Adrenal gland (tissue), 9 donors: ENCODE measurements at regions not wholly inside any gene's neighbourhood (a gene's known extent, or its start where the extent isn't known, plus 50 kb on each side); places are given as distances from the start of the nearest gene placed in this dataset.

Experiments used
- DNase-seq, 7 donors: peaks; one replicate each; pipeline ENCODE4 v3.0.0-alpha.2; 2019 to 2020
- H3K27ac ChIP-seq, 5 donors: fragments of 200-600 bp; sonication (generic) in 4 of 5; 1 replicate in 3 of 5; 2 replicates in 2 of 5; pipeline versions ENCODE4 v1.5.1 to v1.8.0; 2016 to 2020; ENCODE audit warnings: mild to moderate bottlenecking in 1 of 5
- H3K27me3 ChIP-seq: fragments of 200-600 bp; 2 replicates; pipeline ENCODE4 v1.8.0; 2021
- H3K36me3 ChIP-seq, 2 donors: fragments of 200-600 bp; replicated peaks in 1 of 2; 1 replicate in 1 of 2; 2 replicates in 1 of 2; pipeline versions ENCODE4 v1.5.1 to v1.8.0; 2018 to 2022
- H3K4me1 ChIP-seq, 2 donors: fragments of 200-600 bp; replicated peaks in 1 of 2; 1 replicate in 1 of 2; 2 replicates in 1 of 2; pipeline versions ENCODE4 v1.5.1 to v1.8.0; 2018 to 2021
- H3K4me3 ChIP-seq, 4 donors: fragments of 200-600 bp; sonication (generic) in 3 of 4; one replicate each; pipeline ENCODE4 v1.5.1; 2016 to 2018
- H3K9me3 ChIP-seq, 3 donors: fragments of 200-600 bp; sonication (generic) in 1 of 3; replicated peaks in 1 of 3; 1 replicate in 2 of 3; 2 replicates in 1 of 3; pipeline versions ENCODE4 v1.5.1 to v1.8.0; 2016 to 2021
- POLR2A ChIP-seq, 2 donors: fragments of 450-650 bp; IDR thresholded peaks; one replicate each; pipeline ENCODE4 v1.6.1; 2017; ENCODE audit warnings: antibody characterized with exemption in 2 of 2, mild to moderate bottlenecking in 2 of 2, moderate library complexity in 1 of 2
- WGBS, 4 donors: extraction: QIAGEN DNeasy Blood & Tissue Kit in 2 of 4; methylation state at CpG; one replicate each; pipeline versions ENCODE4 v1.1.5 to v1.1.7; 2013 to 2017; 5-methylcytosine and 5-hydroxymethylcytosine counted together
- intact Hi-C, 2 donors: fragments of 100-400 bp; cut with DNase I; formaldehyde crosslinking; loops; one replicate each; pipeline versions ENCODE4 v1.14.1 to v1.15.0; 2022 to 2023
- TF ChIP-seq, protein P1 (sequence below), 6 experiments: fragments of 450-650 bp in 4 of 6; fragments of 200-600 bp in 2 of 6; sonication (generic) in 1 of 6; IDR thresholded peaks; 1 replicate in 5 of 6; 2 replicates in 1 of 6; pipeline versions ENCODE4 v1.5.1 to v1.8.0; 2016 to 2021; ENCODE audit warnings: antibody characterized with exemption in 6 of 6, mild to moderate bottlenecking in 2 of 6, moderate library complexity in 1 of 6
- donor health status: healthy with polysubstance abuse.
- donor health status: Bipolar disorder and iron deficiency.
- donor health status: DM: yes; HTN: yes; CAD: no.
- donor health status: DM: no; HTN: no; CAD: no.
- donor health status: DM: no; HTN: no; CAD: no.

DNA sequence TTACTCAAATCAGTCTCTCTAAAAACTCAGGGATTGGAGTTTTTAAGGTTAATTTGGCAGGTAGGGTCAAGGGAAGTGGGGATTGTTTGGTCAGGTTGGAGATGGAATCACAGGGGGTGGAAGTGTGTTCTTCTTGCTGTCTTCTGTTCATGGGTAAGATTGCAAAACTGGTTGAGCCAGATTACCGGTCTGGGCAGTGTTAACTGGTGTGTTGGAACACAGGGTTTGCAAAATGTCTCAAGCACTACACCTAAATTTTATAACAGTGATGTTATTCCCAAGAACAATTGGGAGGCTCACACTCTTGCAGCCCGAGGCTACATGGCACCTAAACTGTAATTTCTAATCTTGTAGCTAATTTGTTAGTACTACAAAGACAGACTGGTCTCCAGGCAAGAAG is 425.4 kb downstream of the PLOD2 start:
- no peaks in the 10 kb centered on the region for H3K27me3 ChIP-seq
- DNase-seq = no peak
- intact Hi-C loops = no loop called here

DNA sequence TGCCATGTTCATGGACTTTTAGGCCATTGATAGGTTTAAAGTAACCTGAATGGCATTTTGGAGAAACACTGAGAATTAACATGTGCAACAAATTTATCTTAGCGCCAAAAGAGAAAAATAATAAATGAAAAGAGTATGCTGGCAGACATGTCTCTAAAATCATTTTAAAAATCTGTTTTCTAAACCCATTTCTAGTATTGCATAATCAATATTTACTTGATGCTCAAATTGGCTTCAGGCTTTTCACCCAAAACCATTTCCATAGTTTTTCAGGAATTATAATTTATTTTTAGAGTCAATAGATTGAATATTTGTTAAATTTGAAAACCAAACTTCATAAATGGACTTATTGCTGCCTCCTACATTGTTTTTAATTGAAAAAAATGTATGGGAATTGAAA is 423.0 kb downstream of the PLOD2 start:
- Histone ChIP-seq H3K4me3 (no peak overlapping the region), H3K27me3 (no peaks in the 10 kb centered on the region), H3K27ac (no peak overlapping the region), H3K4me1 (no peaks in the 10 kb centered on the region), H3K9me3 (no peaks in the 10 kb centered on the region), H3K36me3 (no peaks in the 10 kb centered on the region)
- no peak for TF ChIP-seq POLR2A (IDR thresholded peaks at IDR 0.05)
- TF ChIP-seq, protein P1, sequence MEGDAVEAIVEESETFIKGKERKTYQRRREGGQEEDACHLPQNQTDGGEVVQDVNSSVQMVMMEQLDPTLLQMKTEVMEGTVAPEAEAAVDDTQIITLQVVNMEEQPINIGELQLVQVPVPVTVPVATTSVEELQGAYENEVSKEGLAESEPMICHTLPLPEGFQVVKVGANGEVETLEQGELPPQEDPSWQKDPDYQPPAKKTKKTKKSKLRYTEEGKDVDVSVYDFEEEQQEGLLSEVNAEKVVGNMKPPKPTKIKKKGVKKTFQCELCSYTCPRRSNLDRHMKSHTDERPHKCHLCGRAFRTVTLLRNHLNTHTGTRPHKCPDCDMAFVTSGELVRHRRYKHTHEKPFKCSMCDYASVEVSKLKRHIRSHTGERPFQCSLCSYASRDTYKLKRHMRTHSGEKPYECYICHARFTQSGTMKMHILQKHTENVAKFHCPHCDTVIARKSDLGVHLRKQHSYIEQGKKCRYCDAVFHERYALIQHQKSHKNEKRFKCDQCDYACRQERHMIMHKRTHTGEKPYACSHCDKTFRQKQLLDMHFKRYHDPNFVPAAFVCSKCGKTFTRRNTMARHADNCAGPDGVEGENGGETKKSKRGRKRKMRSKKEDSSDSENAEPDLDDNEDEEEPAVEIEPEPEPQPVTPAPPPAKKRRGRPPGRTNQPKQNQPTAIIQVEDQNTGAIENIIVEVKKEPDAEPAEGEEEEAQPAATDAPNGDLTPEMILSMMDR (IDR thresholded peaks at IDR 0.05) = no peak
- intact Hi-C loops = no loop called here
- DNase-seq = no peak
- WGBS, 4 donors = 82 to 97% (median 96%) methylated on average over 1 of the region's 1 CpG

More for the DNA sequence above, 425.4 kb downstream of the PLOD2 start:
- TF ChIP-seq POLR2A (IDR thresholded peaks at IDR 0.05) = no peak
- TF ChIP-seq, protein P1 (IDR thresholded peaks at IDR 0.05) = no peak
- Histone ChIP-seq H3K36me3 (no peaks in the 10 kb centered on the region), H3K4me1 (no peaks in the 10 kb centered on the region), H3K4me3 (no peak overlapping the region), H3K9me3 (no peaks in the 10 kb centered on the region), H3K27ac (no peak overlapping the region)
- 76 to 91% (median 85%) methylated on average over 2 of the region's 2 CpGs for WGBS, 4 donors

DNA sequence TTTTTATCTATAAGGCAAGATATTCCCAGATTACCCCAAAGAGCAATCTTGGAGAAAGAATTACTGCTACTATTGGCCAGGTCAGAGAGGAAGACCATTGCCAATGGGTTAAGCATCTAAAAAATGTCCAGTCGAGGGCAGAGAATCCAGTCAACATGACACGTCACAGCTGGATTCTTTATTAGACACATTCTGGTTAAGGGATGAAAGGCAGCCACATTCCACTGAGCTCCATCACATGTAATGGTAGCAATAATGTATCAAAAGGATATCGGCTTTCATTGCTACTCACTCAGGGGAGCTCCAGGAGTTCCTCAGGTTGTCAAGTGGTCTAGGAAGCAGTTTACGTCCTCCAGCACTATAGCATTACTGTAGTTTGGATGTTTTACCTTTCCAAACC is 421.1 kb downstream of the PLOD2 start:
- intact Hi-C loops = no loop called here

DNA sequence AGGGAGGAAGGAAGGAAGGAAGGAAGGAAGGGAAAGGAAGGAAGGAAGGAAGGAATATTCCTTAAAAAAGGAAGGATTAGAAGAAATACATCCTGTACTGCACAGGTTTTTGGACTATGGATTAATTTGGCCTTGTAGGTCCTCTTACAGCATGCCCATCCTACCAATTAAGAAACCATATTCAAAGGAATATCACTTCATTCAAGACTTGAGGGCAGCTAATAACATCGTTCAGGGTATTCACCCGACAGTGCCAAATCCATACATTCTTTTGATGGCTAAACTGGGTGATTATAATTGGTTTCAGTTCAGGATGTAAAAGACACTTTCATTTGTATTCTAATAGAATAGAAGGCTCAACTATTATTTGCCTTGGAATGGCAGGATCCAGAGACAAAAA is 410.3 kb downstream of the PLOD2 start:
- Histone ChIP-seq H3K9me3 (no peaks in the 10 kb centered on the region), H3K27ac (no peak overlapping the region), H3K36me3 (no peaks in the 10 kb centered on the region), H3K27me3 (no peaks in the 10 kb centered on the region), H3K4me1 (no peaks in the 10 kb centered on the region), H3K4me3 (no peak overlapping the region)
- 88 to 93% (median 91%) methylated on average over 2 of the region's 2 CpGs for WGBS, 4 donors
- intact Hi-C loops = no loop called here
- DNase-seq = no peak
- TF ChIP-seq, protein P1 (IDR thresholded peaks at IDR 0.05) = no peak
- TF ChIP-seq POLR2A (IDR thresholded peaks at IDR 0.05) = no peak

More for the DNA sequence above, 421.1 kb downstream of the PLOD2 start:
- Histone ChIP-seq H3K36me3 (no peaks in the 10 kb centered on the region), H3K27me3 (no peaks in the 10 kb centered on the region), H3K9me3 (no peaks in the 10 kb centered on the region), H3K4me3 (no peak overlapping the region), H3K27ac (no peak overlapping the region), H3K4me1 (no peaks in the 10 kb centered on the region)
- DNase-seq = no peak
- TF ChIP-seq, protein P1 (IDR thresholded peaks at IDR 0.05) = no peak
- no peak for TF ChIP-seq POLR2A (IDR thresholded peaks at IDR 0.05)
- WGBS, 4 donors = 66 to 71% (median 69%) methylated on average over 4 of the region's 4 CpGs
